HepG2 (cell line): ENCODE measurements at regions not wholly inside any gene's neighbourhood (a gene's known extent, or its start where the extent isn't known, plus 50 kb on each side); places are given as distances from the start of the nearest gene placed in this dataset.

Source experiments
- DNMT3B ChIP-seq: conservative IDR thresholded peaks from 2 replicates; pipeline ENCODE4 v1.6.1; 2016; ENCODE audit warnings: missing biosample characterization, control low read depth
- HMG20A ChIP-seq: IDR thresholded peaks from 2 replicates; pipeline ENCODE4 v1.6.1; 2016; ENCODE audit warnings: borderline replicate concordance
- PRDM15 ChIP-seq: sonication (generic); formaldehyde crosslinking; IDR thresholded peaks from 2 replicates; pipeline ENCODE4 v1.4.0; 2020; ENCODE audit warnings: missing genetic modification reagents
- RBM39 ChIP-seq: fragments of 200-400 bp; formaldehyde crosslinking; IDR thresholded peaks from one replicate; pipeline ENCODE4 v1.6.1; 2018; ENCODE audit warnings: antibody characterized with exemption, mild to moderate bottlenecking, low read depth, low read length; ENCODE audit not compliant: poor library complexity, severe bottlenecking
- ZNF382 ChIP-seq: sonication (generic); formaldehyde crosslinking; IDR thresholded peaks from 2 replicates; pipeline ENCODE4 v1.5.0; 2020; ENCODE audit warnings: missing genetic modification reagents, mild to moderate bottlenecking, borderline replicate concordance

- TF ChIP-seq DNMT3B (CRISPR knock-in tag) (no peak), PRDM15 (CRISPR knock-in tag) (no peak), HMG20A (no peak), ZNF382 (CRISPR knock-in tag) (no peak), RBM39 (no peak)
Measured at GRCh38 chr6:71412559-71413140, 124.0 kb downstream of the OGFRL1 start.
